Neural cell (in vitro differentiated cells): ENCODE measurements at regions not wholly inside any gene's neighbourhood (a gene's known extent, or its start where the extent isn't known, plus 50 kb on each side); places are given as distances from the start of the nearest gene placed in this dataset.

ENCODE experiments used
- EZH2 ChIP-seq: fragments of 200-600, 300-800 bp; shearing (Covaris generic), sonication (generic); IDR thresholded peaks from 2 replicates; pipeline ENCODE4 v1.6.1; 2014; ENCODE audit warnings: antibody characterized with exemption, low read length, borderline replicate concordance, mild to moderate bottlenecking; ENCODE audit not compliant: insufficient read depth, poor library complexity, severe bottlenecking
- MXI1 ChIP-seq: fragments of 450-650 bp; conservative IDR thresholded peaks from 2 replicates; pipeline ENCODE4 v1.6.1; 2014; ENCODE audit warnings: antibody characterized with exemption, mild to moderate bottlenecking; ENCODE audit not compliant: poor library complexity, severe bottlenecking
- POLR2AphosphoS5 ChIP-seq: IDR thresholded peaks from 2 replicates; pipeline ENCODE4 v1.6.1; 2012
- TF ChIP-seq, protein P1 (sequence below): fragments of 450-650 bp; IDR thresholded peaks from 2 replicates; pipeline ENCODE4 v1.5.1; 2014; ENCODE audit warnings: antibody characterized with exemption, mild to moderate bottlenecking, moderate library complexity; ENCODE audit not compliant: poor library complexity, severe bottlenecking

- TF ChIP-seq, protein P1, sequence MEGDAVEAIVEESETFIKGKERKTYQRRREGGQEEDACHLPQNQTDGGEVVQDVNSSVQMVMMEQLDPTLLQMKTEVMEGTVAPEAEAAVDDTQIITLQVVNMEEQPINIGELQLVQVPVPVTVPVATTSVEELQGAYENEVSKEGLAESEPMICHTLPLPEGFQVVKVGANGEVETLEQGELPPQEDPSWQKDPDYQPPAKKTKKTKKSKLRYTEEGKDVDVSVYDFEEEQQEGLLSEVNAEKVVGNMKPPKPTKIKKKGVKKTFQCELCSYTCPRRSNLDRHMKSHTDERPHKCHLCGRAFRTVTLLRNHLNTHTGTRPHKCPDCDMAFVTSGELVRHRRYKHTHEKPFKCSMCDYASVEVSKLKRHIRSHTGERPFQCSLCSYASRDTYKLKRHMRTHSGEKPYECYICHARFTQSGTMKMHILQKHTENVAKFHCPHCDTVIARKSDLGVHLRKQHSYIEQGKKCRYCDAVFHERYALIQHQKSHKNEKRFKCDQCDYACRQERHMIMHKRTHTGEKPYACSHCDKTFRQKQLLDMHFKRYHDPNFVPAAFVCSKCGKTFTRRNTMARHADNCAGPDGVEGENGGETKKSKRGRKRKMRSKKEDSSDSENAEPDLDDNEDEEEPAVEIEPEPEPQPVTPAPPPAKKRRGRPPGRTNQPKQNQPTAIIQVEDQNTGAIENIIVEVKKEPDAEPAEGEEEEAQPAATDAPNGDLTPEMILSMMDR = no peak
- TF ChIP-seq MXI1 = no peak
- no peak for TF ChIP-seq POLR2AphosphoS5
- no peak for TF ChIP-seq EZH2
These were observed 118.2 kb downstream of the FAR1 start for GRCh38 chr11:13786688-13787087.
